Gastroesophageal sphincter (tissue), 3 donors: ENCODE measurements at regions not wholly inside any gene's neighbourhood (a gene's known extent, or its start where the extent isn't known, plus 50 kb on each side); places are given as distances from the start of the nearest gene placed in this dataset.

Source experiments
- EP300 ChIP-seq: sonication (generic); formaldehyde crosslinking; IDR thresholded peaks from one replicate; pipeline ENCODE4 v1.6.1; 2017; ENCODE audit warnings: antibody characterized with exemption, mild to moderate bottlenecking
- POLR2A ChIP-seq, 2 donors: fragments of 450-650 bp; IDR thresholded peaks; one replicate each; pipeline ENCODE4 v1.6.1; 2017; ENCODE audit warnings: antibody characterized with exemption in 2 of 2, mild to moderate bottlenecking in 2 of 2, moderate library complexity in 1 of 2
- POLR2AphosphoS5 ChIP-seq: sonication (generic); formaldehyde crosslinking; IDR thresholded peaks from one replicate; pipeline ENCODE4 v1.6.1; 2017; ENCODE audit warnings: antibody characterized with exemption
- TF ChIP-seq, protein P1 (sequence below), 4 experiments: fragments of 200-600 bp in 2 of 4; fragments of 450-650 bp in 2 of 4; sonication (generic) in 1 of 4; IDR thresholded peaks; one replicate each; pipeline ENCODE4 v1.5.1; 2017 to 2019; ENCODE audit warnings: antibody characterized with exemption in 4 of 4, mild to moderate bottlenecking in 2 of 4, moderate library complexity in 2 of 4

DNA sequence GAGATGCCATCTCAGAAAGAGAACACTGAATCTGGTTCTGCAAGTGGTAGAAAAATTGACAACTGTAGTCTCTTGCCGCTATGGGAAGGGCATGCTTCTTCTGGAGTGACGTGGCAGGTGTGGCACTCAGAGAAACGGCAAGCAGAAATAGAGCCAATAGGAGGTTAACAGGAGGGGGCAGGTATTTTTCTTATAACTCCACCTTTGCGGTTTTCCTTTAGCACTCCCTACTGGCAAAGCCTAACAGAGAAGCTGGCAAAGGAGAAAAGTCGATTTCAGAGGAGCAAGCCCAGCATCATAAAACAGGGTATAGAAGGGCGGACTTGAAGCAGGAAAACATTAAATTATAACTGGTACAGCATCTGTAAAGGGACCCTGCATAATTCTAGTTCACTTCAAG lies 1382.2 kb downstream of the PCDH18 start:
- TF ChIP-seq EP300 = no peak
- TF ChIP-seq POLR2A (IDR thresholded peaks at IDR 0.05) = no peak
- TF ChIP-seq, protein P1, sequence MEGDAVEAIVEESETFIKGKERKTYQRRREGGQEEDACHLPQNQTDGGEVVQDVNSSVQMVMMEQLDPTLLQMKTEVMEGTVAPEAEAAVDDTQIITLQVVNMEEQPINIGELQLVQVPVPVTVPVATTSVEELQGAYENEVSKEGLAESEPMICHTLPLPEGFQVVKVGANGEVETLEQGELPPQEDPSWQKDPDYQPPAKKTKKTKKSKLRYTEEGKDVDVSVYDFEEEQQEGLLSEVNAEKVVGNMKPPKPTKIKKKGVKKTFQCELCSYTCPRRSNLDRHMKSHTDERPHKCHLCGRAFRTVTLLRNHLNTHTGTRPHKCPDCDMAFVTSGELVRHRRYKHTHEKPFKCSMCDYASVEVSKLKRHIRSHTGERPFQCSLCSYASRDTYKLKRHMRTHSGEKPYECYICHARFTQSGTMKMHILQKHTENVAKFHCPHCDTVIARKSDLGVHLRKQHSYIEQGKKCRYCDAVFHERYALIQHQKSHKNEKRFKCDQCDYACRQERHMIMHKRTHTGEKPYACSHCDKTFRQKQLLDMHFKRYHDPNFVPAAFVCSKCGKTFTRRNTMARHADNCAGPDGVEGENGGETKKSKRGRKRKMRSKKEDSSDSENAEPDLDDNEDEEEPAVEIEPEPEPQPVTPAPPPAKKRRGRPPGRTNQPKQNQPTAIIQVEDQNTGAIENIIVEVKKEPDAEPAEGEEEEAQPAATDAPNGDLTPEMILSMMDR (IDR thresholded peaks at IDR 0.05) = no peak
- TF ChIP-seq POLR2AphosphoS5 = no peak
